H1 (cell line): ENCODE measurements at regions not wholly inside any gene's neighbourhood (a gene's known extent, or its start where the extent isn't known, plus 50 kb on each side); places are given as distances from the start of the nearest gene placed in this dataset.

Experiments used
- CHD1 ChIP-seq: IDR thresholded peaks from 2 replicates; pipeline ENCODE4 v1.6.1; 2012; ENCODE audit warnings: low read depth, low read length, improper control_type of control experiment
- JUND ChIP-seq: IDR thresholded peaks from 2 replicates; pipeline ENCODE4 v1.6.1; 2011; ENCODE audit warnings: mild to moderate bottlenecking, improper control_type of control experiment, low read length
- KDM4A ChIP-seq: IDR thresholded peaks from one replicate; pipeline ENCODE4 v1.7.1; 2012; ENCODE audit warnings: low read depth, mild to moderate bottlenecking, moderate library complexity, low read length, inconsistent platforms; ENCODE audit not compliant: severe bottlenecking
- SRF ChIP-seq: IDR thresholded peaks from 2 replicates; pipeline ENCODE4 v1.6.1; 2011; ENCODE audit warnings: mild to moderate bottlenecking, low read depth, low read length, moderate library complexity

DNA sequence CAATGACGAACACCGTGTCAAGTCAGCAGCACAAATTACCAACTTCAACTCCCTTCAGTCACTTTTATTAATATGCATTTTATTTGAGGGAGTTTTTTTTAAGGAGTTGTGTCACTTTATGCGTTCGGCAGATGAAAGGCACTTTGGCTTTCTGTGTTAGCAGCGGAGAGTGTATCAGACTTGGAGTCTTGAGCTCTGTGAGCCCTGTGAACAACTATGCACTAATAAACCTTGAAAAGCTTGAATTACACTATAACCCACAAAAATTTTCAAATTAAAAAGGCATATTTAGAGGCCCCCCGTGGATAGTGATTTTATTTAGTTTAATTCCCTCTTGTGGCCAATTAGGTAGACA lies 335.3 kb upstream of the NT5E start (continued):
- TF ChIP-seq JUND, result no peak
- no peak for TF ChIP-seq KDM4A
- TF ChIP-seq SRF, result no peak
- TF ChIP-seq CHD1, result no peak
